Gastrocnemius medialis (tissue), 4 donors: ENCODE measurements at regions not wholly inside any gene's neighbourhood (a gene's known extent, or its start where the extent isn't known, plus 50 kb on each side); places are given as distances from the start of the nearest gene placed in this dataset.

Experiments
- ATAC-seq, 2 donors: fragments of 150-250 bp; one replicate each; pipeline ENCODE4 v1.9.1; 2016
- DNase-seq, 2 donors: peaks; one replicate each; pipeline ENCODE4 v3.0.0-alpha.2; 2019
- H3K27ac ChIP-seq, 4 donors: fragments of 200-600 bp; sonication (generic); 1 replicate in 1 of 4; 2 replicates in 3 of 4; pipeline ENCODE4 v1.5.1; 2016 to 2018; ENCODE audit warnings: mild to moderate bottlenecking in 2 of 4, moderate library complexity in 1 of 4
- H3K27me3 ChIP-seq, 3 donors: fragments of 200-600 bp; sonication (generic) in 2 of 3; 1 replicate in 1 of 3; 2 replicates in 2 of 3; pipeline versions ENCODE4 v1.5.1 to v1.6.0; 2016 to 2019; ENCODE audit warnings: mild to moderate bottlenecking in 1 of 3, moderate library complexity in 1 of 3
- H3K36me3 ChIP-seq, 2 donors: fragments of 200-600 bp; sonication (generic) in 1 of 2; one replicate each; pipeline ENCODE4 v1.5.1; 2017 to 2018
- H3K4me1 ChIP-seq, 2 donors: fragments of 200-600 bp; sonication (generic) in 1 of 2; one replicate each; pipeline ENCODE4 v1.5.1; 2016 to 2017; ENCODE audit warnings: mild to moderate bottlenecking in 2 of 2
- H3K4me3 ChIP-seq, 4 donors: fragments of 200-600 bp; sonication (generic) in 3 of 4; 1 replicate in 1 of 4; 2 replicates in 3 of 4; pipeline ENCODE4 v1.5.1; 2016 to 2019; ENCODE audit warnings: mild to moderate bottlenecking in 2 of 4
- H3K9me3 ChIP-seq, 3 donors: fragments of 200-600 bp; sonication (generic) in 2 of 3; 1 replicate in 1 of 3; 2 replicates in 2 of 3; pipeline ENCODE4 v1.5.1; 2016 to 2019
- POLR2A ChIP-seq, 2 donors: fragments of 450-650 bp; IDR thresholded peaks; one replicate each; pipeline ENCODE4 v1.6.1; 2017; ENCODE audit warnings: antibody characterized with exemption in 2 of 2, mild to moderate bottlenecking in 2 of 2, moderate library complexity in 2 of 2
- in situ Hi-C, 4 donors: fragments of 200-750 bp; cut with MboI; loops; one replicate each; pipeline versions ENCODE4 v1.15.0 to v1.8.0; 2017; ENCODE audit warnings: low sequenced_read_pairs in 4 of 4
- intact Hi-C: fragments of 100-400 bp; cut with DNase I; formaldehyde crosslinking; loops from one replicate; pipeline ENCODE4 v1.15.1; 2023; ENCODE audit warnings: low total_unique reads
- TF ChIP-seq, protein P1 (sequence below), 5 experiments: fragments of 450-650 bp in 3 of 5; fragments of 200-600 bp in 2 of 5; sonication (generic) in 2 of 5; IDR thresholded peaks in 4 of 5; conservative IDR thresholded peaks in 1 of 5; 1 replicate in 4 of 5; 2 replicates in 1 of 5; pipeline ENCODE4 v1.5.1; 2016 to 2019; ENCODE audit warnings: antibody characterized with exemption in 5 of 5, mild to moderate bottlenecking in 3 of 5, moderate library complexity in 3 of 5

DNA sequence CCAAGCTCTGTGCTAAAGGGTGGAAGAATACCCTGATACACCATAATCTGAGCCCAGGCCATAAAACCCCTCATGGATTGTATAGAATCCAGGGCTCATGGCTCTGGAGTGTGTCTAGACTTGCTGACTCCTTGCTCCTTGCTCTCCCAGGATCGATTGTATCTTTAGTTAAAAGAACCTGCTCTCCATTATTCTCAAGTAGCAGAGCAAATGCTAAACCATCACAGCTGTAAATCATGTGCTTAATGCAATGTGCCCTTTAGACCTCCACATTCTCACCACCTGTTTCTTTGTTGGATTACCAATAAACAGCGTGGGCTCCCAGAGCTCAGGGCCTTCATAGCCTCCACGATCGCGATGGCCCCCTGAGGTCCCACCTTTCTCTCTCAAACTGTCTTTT is 411.6 kb upstream of the FBXO33 start:
- TF ChIP-seq POLR2A (IDR thresholded peaks at IDR 0.05), result no peak
- TF ChIP-seq, protein P1, sequence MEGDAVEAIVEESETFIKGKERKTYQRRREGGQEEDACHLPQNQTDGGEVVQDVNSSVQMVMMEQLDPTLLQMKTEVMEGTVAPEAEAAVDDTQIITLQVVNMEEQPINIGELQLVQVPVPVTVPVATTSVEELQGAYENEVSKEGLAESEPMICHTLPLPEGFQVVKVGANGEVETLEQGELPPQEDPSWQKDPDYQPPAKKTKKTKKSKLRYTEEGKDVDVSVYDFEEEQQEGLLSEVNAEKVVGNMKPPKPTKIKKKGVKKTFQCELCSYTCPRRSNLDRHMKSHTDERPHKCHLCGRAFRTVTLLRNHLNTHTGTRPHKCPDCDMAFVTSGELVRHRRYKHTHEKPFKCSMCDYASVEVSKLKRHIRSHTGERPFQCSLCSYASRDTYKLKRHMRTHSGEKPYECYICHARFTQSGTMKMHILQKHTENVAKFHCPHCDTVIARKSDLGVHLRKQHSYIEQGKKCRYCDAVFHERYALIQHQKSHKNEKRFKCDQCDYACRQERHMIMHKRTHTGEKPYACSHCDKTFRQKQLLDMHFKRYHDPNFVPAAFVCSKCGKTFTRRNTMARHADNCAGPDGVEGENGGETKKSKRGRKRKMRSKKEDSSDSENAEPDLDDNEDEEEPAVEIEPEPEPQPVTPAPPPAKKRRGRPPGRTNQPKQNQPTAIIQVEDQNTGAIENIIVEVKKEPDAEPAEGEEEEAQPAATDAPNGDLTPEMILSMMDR (IDR thresholded peaks at IDR 0.05 in 4 of 5, conservative IDR thresholded peaks at IDR 0.05 in 1 of 5), result no peak
- intact Hi-C loops (no loop called here), in situ Hi-C loops (no loop called here)
- Histone ChIP-seq H3K9me3 (no peaks in the 10 kb centered on the region), H3K4me1 (no peaks in the 10 kb centered on the region), H3K36me3 (no peaks in the 10 kb centered on the region), H3K27ac (no peak overlapping the region), H3K27me3 (no peaks in the 10 kb centered on the region), H3K4me3 (no peak overlapping the region)
- DNase-seq (no peak), ATAC-seq (no peak)

DNA sequence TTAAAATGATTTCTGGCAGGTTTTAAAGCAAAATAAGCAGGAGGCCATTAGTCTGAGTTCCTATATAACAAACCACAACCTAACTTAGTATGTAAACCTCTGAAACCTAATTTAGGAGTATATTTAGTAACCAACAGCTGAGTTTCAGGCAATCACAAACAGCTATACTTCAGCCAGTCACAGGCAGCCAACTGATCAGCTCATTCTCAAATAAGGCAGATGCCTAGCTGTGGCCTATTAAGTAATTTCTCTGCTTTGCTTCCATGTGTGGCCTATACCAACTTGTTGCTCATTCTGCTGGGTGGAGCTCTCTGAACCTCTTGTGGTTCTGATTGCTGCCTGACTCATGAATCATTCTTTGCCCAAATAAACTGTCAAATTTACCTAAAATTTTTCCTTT is 408.9 kb upstream of the FBXO33 start:
- TF ChIP-seq POLR2A (IDR thresholded peaks at IDR 0.05), result no peak
- TF ChIP-seq, protein P1 (IDR thresholded peaks at IDR 0.05 in 4 of 5, conservative IDR thresholded peaks at IDR 0.05 in 1 of 5), result no peak
- Histone ChIP-seq H3K4me1 (no peaks in the 10 kb centered on the region), H3K27me3 (no peaks in the 10 kb centered on the region), H3K4me3 (no peak overlapping the region), H3K9me3 (no peaks in the 10 kb centered on the region), H3K27ac (no peak overlapping the region), H3K36me3 (no peaks in the 10 kb centered on the region)
- in situ Hi-C loops, result no loop called here
- intact Hi-C loops, result no loop called here
- no peak for ATAC-seq
- DNase-seq, result no peak

DNA sequence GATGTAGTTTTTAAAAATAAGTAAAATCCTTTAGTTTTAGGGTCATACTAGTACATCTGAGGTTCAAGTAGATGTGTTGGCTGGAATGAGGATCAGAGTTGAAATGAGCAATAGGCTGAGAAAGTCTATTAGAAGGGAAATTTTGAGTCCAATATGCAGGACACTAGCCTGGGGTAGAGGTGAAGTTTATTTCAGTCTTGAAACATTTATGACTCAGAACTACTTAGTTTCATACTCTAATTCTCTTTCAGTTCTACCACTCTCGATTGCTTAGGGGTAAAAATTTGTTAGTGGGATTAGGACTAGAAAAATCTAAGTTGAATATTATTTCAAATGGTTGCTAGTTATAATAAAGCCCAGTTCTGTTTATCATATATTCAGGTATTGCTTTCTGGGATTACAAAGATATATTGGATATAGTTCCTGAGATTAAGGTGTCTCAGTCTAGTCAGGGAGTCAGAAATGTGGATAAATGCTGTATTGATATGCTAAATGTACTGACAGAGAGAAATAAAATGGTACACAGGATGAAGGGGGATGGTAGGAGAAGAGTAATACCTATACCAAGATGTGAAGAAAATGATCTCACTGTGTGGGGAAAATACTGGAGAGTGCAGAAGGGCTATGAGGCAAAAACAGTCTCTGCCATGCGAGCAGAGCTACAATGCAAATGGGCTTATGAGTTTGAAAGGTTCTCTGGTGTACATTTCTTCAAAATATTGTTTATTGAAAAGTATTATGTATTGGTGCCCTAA is 395.8 kb upstream of the FBXO33 start:
- Histone ChIP-seq H3K4me3 (no peak overlapping the region), H3K36me3 (no peaks in the 10 kb centered on the region), H3K27ac (no peak overlapping the region), H3K27me3 (no peaks in the 10 kb centered on the region), H3K9me3 (no peaks in the 10 kb centered on the region), H3K4me1 (no peaks in the 10 kb centered on the region)
- in situ Hi-C loops (no loop called here), intact Hi-C loops (no loop called here)
- DNase-seq, result no peak
- no peak for ATAC-seq
- TF ChIP-seq POLR2A (IDR thresholded peaks at IDR 0.05), result no peak
- TF ChIP-seq, protein P1 (IDR thresholded peaks at IDR 0.05 in 4 of 5, conservative IDR thresholded peaks at IDR 0.05 in 1 of 5), result no peak

DNA sequence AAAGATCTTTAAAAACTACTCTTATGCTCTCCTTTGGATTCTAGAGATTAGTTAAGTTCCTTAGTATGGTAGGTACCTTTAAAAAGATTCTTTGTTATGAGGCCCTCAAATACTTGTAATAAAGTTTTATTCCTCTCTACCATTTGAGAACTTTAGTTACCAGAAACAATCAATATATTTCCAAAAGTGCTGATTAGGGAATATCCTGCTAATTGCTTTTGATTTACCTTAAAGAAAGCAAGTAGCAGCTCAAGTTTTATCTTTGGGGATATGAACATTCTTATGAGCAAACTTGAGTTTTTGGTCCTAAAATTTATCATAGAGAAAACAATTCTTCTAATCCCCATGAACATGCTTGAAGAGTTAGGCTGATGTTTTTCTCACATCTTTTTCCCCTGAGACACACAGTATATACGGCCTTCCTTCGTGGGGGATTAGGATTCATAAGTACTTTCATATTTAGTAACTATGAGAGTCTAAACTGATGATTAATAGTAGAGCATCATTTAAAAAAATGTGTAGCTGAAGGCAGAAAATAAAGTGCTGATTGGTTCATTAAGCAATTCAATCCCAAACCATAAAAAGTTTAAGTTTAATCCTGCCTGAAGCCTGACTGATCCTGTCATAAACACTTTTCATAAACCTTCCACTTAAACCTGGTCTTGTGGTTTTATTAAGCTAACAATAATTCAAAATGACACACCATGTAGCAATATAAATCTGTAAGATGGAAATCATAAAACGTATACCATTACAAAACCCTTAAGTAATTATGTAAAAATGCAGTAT is 380.5 kb upstream of the FBXO33 start:
- intact Hi-C loops (no loop called here), in situ Hi-C loops (no loop called here)
- Histone ChIP-seq H3K4me1 (no peaks in the 10 kb centered on the region), H3K36me3 (no peaks in the 10 kb centered on the region), H3K27ac (no peak overlapping the region), H3K27me3 (no peaks in the 10 kb centered on the region), H3K9me3 (no peaks in the 10 kb centered on the region), H3K4me3 (no peak overlapping the region)
- DNase-seq, result no peak
- no peak for ATAC-seq
- TF ChIP-seq, protein P1 (IDR thresholded peaks at IDR 0.05 in 4 of 5, conservative IDR thresholded peaks at IDR 0.05 in 1 of 5), result no peak
- TF ChIP-seq POLR2A (IDR thresholded peaks at IDR 0.05), result no peak
